GM23338 (cell line): ENCODE measurements at regions not wholly inside any gene's neighbourhood (a gene's known extent, or its start where the extent isn't known, plus 50 kb on each side); places are given as distances from the start of the nearest gene placed in this dataset.

ENCODE experiments used
- ATAC-seq: fragments of 200-7000 bp; cut with Tn5 transposase; 3 replicates; pipeline ENCODE4 v1.9.1; 2020
- DNase-seq: peaks from one replicate; pipeline ENCODE4 v3.0.0-alpha.2; 2015; ENCODE audit warnings: low spot score
- H2AFZ ChIP-seq: fragments of 200-600 bp; sonication (generic); 2 replicates; pipeline ENCODE4 v1.8.0; 2016; ENCODE audit warnings: antibody characterized with exemption, mild to moderate bottlenecking, moderate library complexity
- H3F3A ChIP-seq: fragments of 200-600 bp; sonication (generic); replicated peaks from 2 replicates; pipeline ENCODE4 v1.8.0; 2017; ENCODE audit warnings: antibody characterized with exemption, mixed run types, low read depth
- H3K27ac ChIP-seq: fragments of 200-600 bp; sonication (generic); 2 replicates; pipeline ENCODE4 v1.6.1; 2016; ENCODE audit warnings: low read depth
- H3K27me3 ChIP-seq: fragments of 200-600 bp; sonication (generic); 2 replicates; pipeline ENCODE4 v1.8.0; 2016; ENCODE audit warnings: mild to moderate bottlenecking, mixed run types, moderate library complexity; ENCODE audit not compliant: insufficient read depth
- H3K36me3 ChIP-seq: fragments of 200-600 bp; sonication (generic); 2 replicates; pipeline ENCODE4 v1.8.0; 2016; ENCODE audit warnings: mild to moderate bottlenecking; ENCODE audit not compliant: insufficient read depth
- H3K4me1 ChIP-seq: fragments of 200-600 bp; sonication (generic); 2 replicates; pipeline ENCODE4 v1.8.0; 2016; ENCODE audit warnings: mild to moderate bottlenecking, moderate library complexity; ENCODE audit not compliant: insufficient read depth
- H3K4me2 ChIP-seq: fragments of 200-600 bp; sonication (generic); 2 replicates; pipeline ENCODE4 v1.7.1; 2017; ENCODE audit warnings: mixed run types
- H3K4me3 ChIP-seq: fragments of 200-600 bp; sonication (generic); 2 replicates; pipeline ENCODE4 v1.6.1; 2016; ENCODE audit warnings: mixed run types
- H3K79me2 ChIP-seq: fragments of 200-600 bp; sonication (generic); replicated peaks from 2 replicates; pipeline ENCODE4 v1.8.0; 2017; ENCODE audit warnings: mild to moderate bottlenecking; ENCODE audit not compliant: insufficient read depth
- H3K9me2 ChIP-seq: fragments of 200-600 bp; sonication (generic); 2 replicates; pipeline ENCODE4 v1.8.0; 2017; ENCODE audit not compliant: insufficient read depth
- H4K20me1 ChIP-seq: fragments of 200-600 bp; sonication (generic); replicated peaks from 2 replicates; pipeline ENCODE4 v1.8.0; 2017; ENCODE audit warnings: mild to moderate bottlenecking; ENCODE audit not compliant: insufficient read depth
- H3K27ac Mint-ChIP-seq: 2 replicates; pipeline ENCODE4 v1.8.0; 2020; ENCODE audit warnings: inconsistent platforms, mild to moderate bottlenecking, moderate library complexity, mixed read lengths
- H3K27me3 Mint-ChIP-seq: 3 replicates; pipeline ENCODE4 v1.8.0; 2022; ENCODE audit warnings: low read depth, mild to moderate bottlenecking, moderate library complexity, mixed read lengths, inconsistent platforms; ENCODE audit not compliant: insufficient read depth, poor library complexity
- H3K36me3 Mint-ChIP-seq: 3 replicates; pipeline ENCODE4 v1.8.0; 2021; ENCODE audit warnings: low read depth, mild to moderate bottlenecking, inconsistent platforms, moderate library complexity, mixed read lengths
- H3K4me1 Mint-ChIP-seq: 3 replicates; pipeline ENCODE4 v1.8.0; 2020; ENCODE audit warnings: mild to moderate bottlenecking, inconsistent platforms, mixed read lengths
- H3K4me3 Mint-ChIP-seq: 3 replicates; pipeline ENCODE4 v1.8.0; 2021; ENCODE audit warnings: moderate library complexity, mild to moderate bottlenecking, inconsistent platforms, mixed read lengths
- H3K9me3 Mint-ChIP-seq: 3 replicates; pipeline ENCODE4 v1.8.0; 2020; ENCODE audit warnings: moderate library complexity, mild to moderate bottlenecking, inconsistent platforms, mixed read lengths
- CTCF ChIP-seq, 2 experiments: fragments of 200-600 bp in 1 of 2; sonication (generic) in 1 of 2; conservative IDR thresholded peaks; 2 replicates each; pipeline versions ENCODE4 v1.5.1 to v1.6.1; 2016 to 2017; ENCODE audit warnings: antibody characterized with exemption in 2 of 2, low read depth in 2 of 2, mild to moderate bottlenecking in 2 of 2, moderate library complexity in 1 of 2
- EZH2phosphoT487 ChIP-seq: fragments of 200-600 bp; sonication (generic); IDR thresholded peaks from one replicate; pipeline ENCODE4 v1.8.1; 2018; ENCODE audit warnings: antibody characterized with exemption; ENCODE audit not compliant: unreplicated experiment
- JUNB ChIP-seq: IDR thresholded peaks from one replicate; pipeline ENCODE4 v1.6.1; 2016; ENCODE audit warnings: antibody characterized with exemption; ENCODE audit not compliant: unreplicated experiment
- REST ChIP-seq: IDR thresholded peaks from one replicate; pipeline ENCODE4 v1.6.1; 2018; ENCODE audit warnings: antibody characterized with exemption; ENCODE audit not compliant: unreplicated experiment
- ZNF114 ChIP-seq: fragments of 250-450 bp; sonication (Bioruptor Pico); IDR thresholded peaks from 2 replicates; pipeline ENCODE4 v1.5.0; 2020; ENCODE audit warnings: mild to moderate bottlenecking, moderate library complexity
- ZNF331 ChIP-seq: fragments of 250-450 bp; sonication (Bioruptor Pico); IDR thresholded peaks from 2 replicates; pipeline ENCODE4 v1.5.0; 2020; ENCODE audit warnings: low read depth, mild to moderate bottlenecking, moderate library complexity

GRCh38 chr5:126309860-126310259, 113.3 kb upstream of the GRAMD2B start:
- H3K27me3 Mint-ChIP-seq = peaks cover 4% of the 10 kb centered on the region
- peaks cover 2% of the 10 kb centered on the region; the same call in 1 of the 2 replicates for H3K9me2 ChIP-seq
- H3K4me2 ChIP-seq = no peak overlapping the region
- DNase-seq = no peak
- no peak overlapping the region for H3K27ac Mint-ChIP-seq
- H3K36me3 Mint-ChIP-seq = peaks cover 7% of the 10 kb centered on the region; the same call in 2 of the 3 replicates
- TF ChIP-seq CTCF (conservative IDR thresholded peaks at IDR 0.05; ENCODE audit: low read depth in 2 of 2) (no peak), REST (no peak), ZNF331 (no peak)
- no peak overlapping the region for H2AFZ ChIP-seq
- no peaks in the 10 kb centered on the region for H3K36me3 ChIP-seq
- no peaks in the 10 kb centered on the region for H4K20me1 ChIP-seq
- no peaks in the 10 kb centered on the region; the same call in 2 of the 3 replicates for H3K4me1 Mint-ChIP-seq
- no peaks in the 10 kb centered on the region for H3F3A ChIP-seq
- H3K4me3 ChIP-seq = no peak overlapping the region
- H3K4me1 ChIP-seq = 0 out of 2 replicates have a peak, but pooled peaks cover under 1% of the 10 kb centered on the region
- H3K9me3 Mint-ChIP-seq = peaks cover 25% of the 10 kb centered on the region
- no peak for ATAC-seq
- H3K4me3 Mint-ChIP-seq = no peak overlapping the region
- H3K27ac ChIP-seq = no peak overlapping the region
- H3K27me3 ChIP-seq = no peaks in the 10 kb centered on the region
- no peaks in the 10 kb centered on the region for H3K79me2 ChIP-seq

GRCh38 chr5:126311766-126312165, 111.4 kb upstream of the GRAMD2B start:
- ATAC-seq = no peak
- Histone ChIP-seq H4K20me1 (no peaks in the 10 kb centered on the region), H3K36me3 (no peaks in the 10 kb centered on the region), H3K4me2 (no peak overlapping the region), H3F3A (no peaks in the 10 kb centered on the region), H2AFZ (no peak overlapping the region), H3K9me2 (0 out of 2 replicates have a peak, but pooled peaks cover 2% of the 10 kb centered on the region), H3K27ac (no peak overlapping the region), H3K4me1 (peaks cover 4% of the 10 kb centered on the region; the same call in 1 of the 2 replicates), H3K4me3 (no peak overlapping the region), H3K27me3 (no peaks in the 10 kb centered on the region), H3K79me2 (no peaks in the 10 kb centered on the region)
- H3K27ac Mint-ChIP-seq = no peak overlapping the region
- TF ChIP-seq ZNF114 (CRISPR knock-in tag) (no peak), ZNF331 (no peak), JUNB (no peak), EZH2phosphoT487 (no peak)
- H3K27me3 Mint-ChIP-seq = peaks cover 4% of the 10 kb centered on the region
- H3K4me1 Mint-ChIP-seq = peaks cover 6% of the 10 kb centered on the region; the same call in 2 of the 3 replicates
- peaks cover 23% of the 10 kb centered on the region for H3K9me3 Mint-ChIP-seq
- peaks cover 7% of the 10 kb centered on the region; the same call in 2 of the 3 replicates for H3K36me3 Mint-ChIP-seq
- no peak for DNase-seq
- H3K4me3 Mint-ChIP-seq = no peak overlapping the region
